WERI-Rb-1 (cell line): ENCODE measurements at regions not wholly inside any gene's neighbourhood (a gene's known extent, or its start where the extent isn't known, plus 50 kb on each side); places are given as distances from the start of the nearest gene placed in this dataset.
"Not testable (repeated sequence)": the region's sequence is repeated elsewhere in the genome, so short reads cannot be mapped to it uniquely, and the experiment has no call there.

Experiments used
- DNase-seq: peaks from one replicate; pipeline ENCODE4 v3.0.0-alpha.2; 2020
- H3K27ac ChIP-seq: fragments of 250-450 bp; sonication (Bioruptor Pico); 2 replicates; pipeline ENCODE4 v1.5.1; 2020; ENCODE audit warnings: mild to moderate bottlenecking, moderate library complexity
- H3K27me3 ChIP-seq: fragments of 250-450 bp; sonication (Bioruptor Pico); 2 replicates; pipeline ENCODE4 v1.5.1; 2021; ENCODE audit warnings: mild to moderate bottlenecking, low read depth, moderate library complexity; ENCODE audit not compliant: insufficient read depth, severe bottlenecking
- H3K36me3 ChIP-seq: fragments of 250-450 bp; sonication (Bioruptor Pico); 2 replicates; pipeline ENCODE4 v1.5.1; 2020; ENCODE audit warnings: mild to moderate bottlenecking, moderate library complexity
- H3K4me3 ChIP-seq: 2 replicates; pipeline ENCODE4 v1.5.1; 2011; ENCODE audit warnings: low read depth, mild to moderate bottlenecking, control low read depth, low read length
- H3K9me3 ChIP-seq: fragments of 250-450 bp; sonication (Bioruptor Pico); 2 replicates; pipeline ENCODE4 v1.5.1; 2021; ENCODE audit warnings: mild to moderate bottlenecking, moderate library complexity; ENCODE audit not compliant: severe bottlenecking
- TF ChIP-seq, protein P1 (sequence below): IDR thresholded peaks from 2 replicates; pipeline ENCODE4 v1.5.1; 2011; ENCODE audit warnings: low read depth, mild to moderate bottlenecking, control low read depth, inconsistent platforms, low read length

GRCh38 chr1:47662068-47662467 lies 224.2 kb downstream of the FOXD2 start:
- H3K4me3 ChIP-seq, result no peak overlapping the region
- H3K9me3 ChIP-seq, result no peaks in the 10 kb centered on the region
- TF ChIP-seq, protein P1, sequence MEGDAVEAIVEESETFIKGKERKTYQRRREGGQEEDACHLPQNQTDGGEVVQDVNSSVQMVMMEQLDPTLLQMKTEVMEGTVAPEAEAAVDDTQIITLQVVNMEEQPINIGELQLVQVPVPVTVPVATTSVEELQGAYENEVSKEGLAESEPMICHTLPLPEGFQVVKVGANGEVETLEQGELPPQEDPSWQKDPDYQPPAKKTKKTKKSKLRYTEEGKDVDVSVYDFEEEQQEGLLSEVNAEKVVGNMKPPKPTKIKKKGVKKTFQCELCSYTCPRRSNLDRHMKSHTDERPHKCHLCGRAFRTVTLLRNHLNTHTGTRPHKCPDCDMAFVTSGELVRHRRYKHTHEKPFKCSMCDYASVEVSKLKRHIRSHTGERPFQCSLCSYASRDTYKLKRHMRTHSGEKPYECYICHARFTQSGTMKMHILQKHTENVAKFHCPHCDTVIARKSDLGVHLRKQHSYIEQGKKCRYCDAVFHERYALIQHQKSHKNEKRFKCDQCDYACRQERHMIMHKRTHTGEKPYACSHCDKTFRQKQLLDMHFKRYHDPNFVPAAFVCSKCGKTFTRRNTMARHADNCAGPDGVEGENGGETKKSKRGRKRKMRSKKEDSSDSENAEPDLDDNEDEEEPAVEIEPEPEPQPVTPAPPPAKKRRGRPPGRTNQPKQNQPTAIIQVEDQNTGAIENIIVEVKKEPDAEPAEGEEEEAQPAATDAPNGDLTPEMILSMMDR, result no peak
- no peak for DNase-seq
- no peaks in the 10 kb centered on the region for H3K27me3 ChIP-seq
- H3K36me3 ChIP-seq, result no peaks in the 10 kb centered on the region
- no peak overlapping the region for H3K27ac ChIP-seq

DNA sequence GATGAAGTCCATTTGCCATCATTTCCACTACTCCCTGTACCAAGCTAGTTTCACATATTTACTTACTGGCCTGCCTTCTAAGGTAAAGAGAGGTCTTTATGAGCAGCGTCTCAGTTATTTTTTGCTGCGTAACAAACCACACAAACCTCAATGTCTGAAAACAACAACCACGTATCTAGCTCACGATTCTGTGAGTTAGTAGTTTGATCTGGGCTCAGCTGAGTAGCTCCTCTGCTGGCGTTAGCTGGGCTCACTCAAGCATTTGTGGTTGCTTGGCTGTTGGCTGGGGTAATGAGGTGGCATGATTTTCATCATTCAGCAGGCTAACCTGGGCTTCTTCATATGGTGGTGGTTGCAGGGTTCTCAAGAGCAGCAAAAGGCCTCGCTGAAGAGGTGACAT lies 225.4 kb downstream of the FOXD2 start:
- H3K36me3 ChIP-seq, result no peaks in the 10 kb centered on the region

GRCh38 chr1:47664356-47664755 lies 226.5 kb downstream of the FOXD2 start:
- Histone ChIP-seq H3K27me3 (no peaks in the 10 kb centered on the region), H3K4me3 (no peak overlapping the region), H3K27ac (no peak overlapping the region), H3K9me3 (peaks cover 3% of the 10 kb centered on the region), H3K36me3 (no peaks in the 10 kb centered on the region)
- TF ChIP-seq, protein P1, result no peak
- DNase-seq, result no peak

More for the DNA sequence above, 225.4 kb downstream of the FOXD2 start:
- TF ChIP-seq, protein P1, result no peak
- no peak for DNase-seq
- H3K27me3 ChIP-seq, result no peaks in the 10 kb centered on the region
- peaks cover 3% of the 10 kb centered on the region for H3K9me3 ChIP-seq
- H3K27ac ChIP-seq, result no peak overlapping the region
- no peak overlapping the region for H3K4me3 ChIP-seq

- H3K4me3 ChIP-seq, H3K36me3 ChIP-seq, H3K27ac ChIP-seq, H3K9me3 ChIP-seq, H3K27me3 ChIP-seq, DNase-seq: not testable (repeated sequence)
Measured at GRCh38 chr1:47664896-47665295, 227.1 kb downstream of the FOXD2 start.

- H3K9me3 ChIP-seq, result peaks cover 6% of the 10 kb centered on the region
- no peak overlapping the region for H3K27ac ChIP-seq
- H3K27me3 ChIP-seq, result no peaks in the 10 kb centered on the region
- H3K4me3 ChIP-seq, result no peak overlapping the region
- DNase-seq, result no peak
- H3K36me3 ChIP-seq, result no peaks in the 10 kb centered on the region
- TF ChIP-seq, protein P1, result no peak
Measured at GRCh38 chr1:47669081-47669585, 231.3 kb downstream of the FOXD2 start.

DNA sequence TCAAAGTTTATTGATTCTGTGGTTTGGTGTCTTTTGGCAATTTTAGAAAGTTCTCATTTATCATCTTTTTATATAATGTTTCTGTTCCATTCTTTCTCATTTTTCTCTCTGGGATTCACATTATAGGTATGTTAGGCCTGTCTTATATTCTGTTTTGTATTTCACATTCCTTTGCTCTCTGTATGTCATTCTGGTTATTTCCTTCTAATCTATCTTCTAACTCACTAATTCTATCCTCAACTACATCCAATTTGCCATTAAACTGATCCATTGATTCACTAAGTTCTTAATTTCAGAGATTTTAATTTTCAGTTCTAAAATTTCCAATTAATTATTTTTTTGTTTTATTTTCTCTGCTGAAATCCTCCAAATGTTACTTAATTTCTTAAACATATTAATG lies 234.8 kb downstream of the FOXD2 start:
- no peaks in the 10 kb centered on the region for H3K27me3 ChIP-seq
- H3K27ac ChIP-seq, result no peak overlapping the region
- H3K36me3 ChIP-seq, result no peaks in the 10 kb centered on the region
- no peak overlapping the region for H3K4me3 ChIP-seq
- H3K9me3 ChIP-seq, result peaks cover 4% of the 10 kb centered on the region
- DNase-seq, result no peak
- TF ChIP-seq, protein P1, result no peak
